ENCODE measurements at regions not wholly inside any gene's neighbourhood (a gene's known extent, or its start where the extent isn't known, plus 50 kb on each side); places are given as distances from the start of the nearest gene placed in this dataset.
"Not testable (repeated sequence)": the region's sequence is repeated elsewhere in the genome, so short reads cannot be mapped to it uniquely, and the experiment has no call there.

GRCh38 chr17:5986644-5987043 is 83.5 kb upstream of the WSCD1 start:
- Mint-ChIP-seq H3K4me3 (ENCODE audit: unreplicated experiment) (no peak overlapping the region), H3K36me3 (ENCODE audit: unreplicated experiment) (no peaks in the 10 kb centered on the region), H3K4me1 (ENCODE audit: low read depth, unreplicated experiment) (no peaks in the 10 kb centered on the region), H3K9me3 (ENCODE audit: unreplicated experiment) (peaks cover 1% of the 10 kb centered on the region), H3K27ac (ENCODE audit: unreplicated experiment) (no peak overlapping the region), H3K27me3 (ENCODE audit: unreplicated experiment) (no peaks in the 10 kb centered on the region)
- TF ChIP-seq, protein P1, sequence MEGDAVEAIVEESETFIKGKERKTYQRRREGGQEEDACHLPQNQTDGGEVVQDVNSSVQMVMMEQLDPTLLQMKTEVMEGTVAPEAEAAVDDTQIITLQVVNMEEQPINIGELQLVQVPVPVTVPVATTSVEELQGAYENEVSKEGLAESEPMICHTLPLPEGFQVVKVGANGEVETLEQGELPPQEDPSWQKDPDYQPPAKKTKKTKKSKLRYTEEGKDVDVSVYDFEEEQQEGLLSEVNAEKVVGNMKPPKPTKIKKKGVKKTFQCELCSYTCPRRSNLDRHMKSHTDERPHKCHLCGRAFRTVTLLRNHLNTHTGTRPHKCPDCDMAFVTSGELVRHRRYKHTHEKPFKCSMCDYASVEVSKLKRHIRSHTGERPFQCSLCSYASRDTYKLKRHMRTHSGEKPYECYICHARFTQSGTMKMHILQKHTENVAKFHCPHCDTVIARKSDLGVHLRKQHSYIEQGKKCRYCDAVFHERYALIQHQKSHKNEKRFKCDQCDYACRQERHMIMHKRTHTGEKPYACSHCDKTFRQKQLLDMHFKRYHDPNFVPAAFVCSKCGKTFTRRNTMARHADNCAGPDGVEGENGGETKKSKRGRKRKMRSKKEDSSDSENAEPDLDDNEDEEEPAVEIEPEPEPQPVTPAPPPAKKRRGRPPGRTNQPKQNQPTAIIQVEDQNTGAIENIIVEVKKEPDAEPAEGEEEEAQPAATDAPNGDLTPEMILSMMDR (IDR thresholded peaks at IDR 0.05; ENCODE audit: partially characterized antibody, unreplicated experiment): no peak
- no peak for DNase-seq

- no peaks in the 10 kb centered on the region for H3K27me3 Mint-ChIP-seq (ENCODE audit: unreplicated experiment)
- H3K27ac Mint-ChIP-seq (ENCODE audit: unreplicated experiment): no peak overlapping the region
- DNase-seq: no peak
- no peak overlapping the region for H3K4me3 Mint-ChIP-seq (ENCODE audit: unreplicated experiment)
- no peaks in the 10 kb centered on the region for H3K36me3 Mint-ChIP-seq (ENCODE audit: unreplicated experiment)
- TF ChIP-seq, protein P1 (IDR thresholded peaks at IDR 0.05; ENCODE audit: partially characterized antibody, unreplicated experiment): no peak
- no peaks in the 10 kb centered on the region for H3K4me1 Mint-ChIP-seq (ENCODE audit: low read depth, unreplicated experiment)
- no peaks in the 10 kb centered on the region for H3K9me3 Mint-ChIP-seq (ENCODE audit: unreplicated experiment)
Measured at GRCh38 chr17:6000426-6000825, 69.8 kb upstream of the WSCD1 start.

GRCh38 chr17:6003221-6003620 is 67.0 kb upstream of the WSCD1 start:
- not testable (repeated sequence) for H3K27me3 Mint-ChIP-seq (ENCODE audit: unreplicated experiment); H3K4me3 Mint-ChIP-seq (ENCODE audit: unreplicated experiment); H3K4me1 Mint-ChIP-seq (ENCODE audit: low read depth, unreplicated experiment); H3K9me3 Mint-ChIP-seq (ENCODE audit: unreplicated experiment); H3K36me3 Mint-ChIP-seq (ENCODE audit: unreplicated experiment); H3K27ac Mint-ChIP-seq (ENCODE audit: unreplicated experiment); DNase-seq

GRCh38 chr17:6005939-6006338 is 64.2 kb upstream of the WSCD1 start:
- H3K27ac Mint-ChIP-seq (ENCODE audit: unreplicated experiment): no peak overlapping the region
- no peak for DNase-seq
- H3K4me1 Mint-ChIP-seq (ENCODE audit: low read depth, unreplicated experiment): no peaks in the 10 kb centered on the region
- no peaks in the 10 kb centered on the region for H3K27me3 Mint-ChIP-seq (ENCODE audit: unreplicated experiment)
- H3K9me3 Mint-ChIP-seq (ENCODE audit: unreplicated experiment): no peaks in the 10 kb centered on the region
- H3K36me3 Mint-ChIP-seq (ENCODE audit: unreplicated experiment): no peaks in the 10 kb centered on the region
- TF ChIP-seq, protein P1 (IDR thresholded peaks at IDR 0.05; ENCODE audit: partially characterized antibody, unreplicated experiment): no peak
- no peak overlapping the region for H3K4me3 Mint-ChIP-seq (ENCODE audit: unreplicated experiment)

DNA sequence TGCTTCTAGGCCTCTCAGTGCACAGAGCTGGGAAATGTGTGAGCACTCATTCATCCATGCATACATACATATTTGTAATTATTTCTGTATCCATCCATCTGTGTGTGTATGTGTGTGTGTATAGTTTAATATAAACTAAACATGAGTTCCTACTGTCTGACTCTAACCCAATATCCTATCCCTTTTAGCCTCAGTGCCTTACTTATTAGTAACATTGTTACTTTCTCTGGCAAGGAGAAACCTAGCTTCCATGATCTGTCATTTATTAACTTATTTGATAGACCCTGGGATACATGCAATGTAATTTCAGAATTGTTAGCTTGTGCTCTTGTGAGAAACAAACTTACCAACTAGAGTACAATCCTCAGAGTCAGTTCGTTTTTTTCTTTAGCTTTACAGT is 59.0 kb upstream of the WSCD1 start:
- no peak for DNase-seq
- H3K4me3 Mint-ChIP-seq (ENCODE audit: unreplicated experiment): no peak overlapping the region
- H3K4me1 Mint-ChIP-seq (ENCODE audit: low read depth, unreplicated experiment): no peaks in the 10 kb centered on the region
- H3K9me3 Mint-ChIP-seq (ENCODE audit: unreplicated experiment): no peaks in the 10 kb centered on the region
- no peak overlapping the region for H3K27ac Mint-ChIP-seq (ENCODE audit: unreplicated experiment)
- H3K36me3 Mint-ChIP-seq (ENCODE audit: unreplicated experiment): no peaks in the 10 kb centered on the region
- no peaks in the 10 kb centered on the region for H3K27me3 Mint-ChIP-seq (ENCODE audit: unreplicated experiment)
- TF ChIP-seq, protein P1 (IDR thresholded peaks at IDR 0.05; ENCODE audit: partially characterized antibody, unreplicated experiment): no peak

- Mint-ChIP-seq H3K27me3 (ENCODE audit: unreplicated experiment) (no peaks in the 10 kb centered on the region), H3K27ac (ENCODE audit: unreplicated experiment) (no peak overlapping the region), H3K4me3 (ENCODE audit: unreplicated experiment) (no peak overlapping the region), H3K9me3 (ENCODE audit: unreplicated experiment) (no peaks in the 10 kb centered on the region), H3K36me3 (ENCODE audit: unreplicated experiment) (no peaks in the 10 kb centered on the region), H3K4me1 (ENCODE audit: low read depth, unreplicated experiment) (no peaks in the 10 kb centered on the region)
- DNase-seq: no peak
- TF ChIP-seq, protein P1 (IDR thresholded peaks at IDR 0.05; ENCODE audit: partially characterized antibody, unreplicated experiment): no peak
Measured at GRCh38 chr17:6018788-6019187, 51.4 kb upstream of the WSCD1 start.
